ENCODE measurements at regions not wholly inside any gene's neighbourhood (a gene's known extent, or its start where the extent isn't known, plus 50 kb on each side); places are given as distances from the start of the nearest gene placed in this dataset.

DNA sequence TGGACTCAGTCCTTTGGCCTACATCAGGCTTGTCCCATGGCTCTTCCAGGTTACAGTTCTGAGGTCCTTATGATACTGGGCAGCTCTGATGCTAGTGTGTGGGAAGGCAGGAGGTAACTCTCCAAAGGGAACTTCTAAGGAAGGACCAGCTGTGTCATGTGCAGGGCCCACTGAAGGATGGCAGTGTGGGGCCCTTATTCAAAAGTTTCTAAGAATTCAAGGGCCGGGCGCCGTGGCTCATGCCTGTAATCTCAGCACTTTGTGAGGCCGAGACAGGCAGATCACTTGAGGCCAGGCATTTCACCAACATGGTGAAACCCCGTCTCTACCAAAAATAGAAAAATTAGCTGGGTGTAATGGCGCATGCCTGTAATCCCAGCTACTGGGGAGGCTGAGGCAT is 254.2 kb upstream of the HABP2 start:
- WGBS, 4 donors, result 96 to 100% (median 97%) methylated on average over 1 to 6 of the region's 6 CpGs
- no peaks in the 10 kb centered on the region for H3K9me3 ChIP-seq (replicated peaks in 1 of 3)
- H3K27ac ChIP-seq, result no peak overlapping the region
- no peaks in the 10 kb centered on the region for H3K27me3 ChIP-seq
- intact Hi-C loops (cut with DNase I), result no loop called here
- no peak for TF ChIP-seq POLR2A (IDR thresholded peaks at IDR 0.05)
- TF ChIP-seq CTCF (IDR thresholded peaks at IDR 0.05), result no peak
- no peaks in the 10 kb centered on the region for H3K4me1 ChIP-seq (replicated peaks in 1 of 2)
- DNase-seq, result no peak
- no peaks in the 10 kb centered on the region for H3K36me3 ChIP-seq (replicated peaks in 1 of 2)
- no peak overlapping the region for H3K4me3 ChIP-seq

GRCh38 chr10:113300201-113300600 is 252.7 kb upstream of the HABP2 start:
- H3K4me1 ChIP-seq (replicated peaks in 1 of 2), result no peaks in the 10 kb centered on the region
- H3K4me3 ChIP-seq, result no peak overlapping the region
- TF ChIP-seq POLR2A (IDR thresholded peaks at IDR 0.05) (no peak), CTCF (IDR thresholded peaks at IDR 0.05) (no peak)
- H3K36me3 ChIP-seq (replicated peaks in 1 of 2), result no peaks in the 10 kb centered on the region
- H3K9me3 ChIP-seq (replicated peaks in 1 of 3), result no peaks in the 10 kb centered on the region
- intact Hi-C loops (cut with DNase I), result no loop called here
- DNase-seq, result no peak
- H3K27me3 ChIP-seq, result no peaks in the 10 kb centered on the region
- H3K27ac ChIP-seq, result no peak overlapping the region

GRCh38 chr10:113300617-113301016 is 252.2 kb upstream of the HABP2 start:
- TF ChIP-seq POLR2A (IDR thresholded peaks at IDR 0.05) (no peak), CTCF (IDR thresholded peaks at IDR 0.05) (no peak)
- 73 to 88% (median 80%) methylated on average over 3 of the region's 3 CpGs for WGBS, 4 donors
- H3K4me3 ChIP-seq, result no peak overlapping the region

GRCh38 chr10:113301342-113301984 is 251.4 kb upstream of the HABP2 start:
- H3K36me3 ChIP-seq (replicated peaks in 1 of 2), result no peaks in the 10 kb centered on the region
- TF ChIP-seq POLR2A (IDR thresholded peaks at IDR 0.05) (no peak), CTCF (IDR thresholded peaks at IDR 0.05) (no peak)
- no peaks in the 10 kb centered on the region for H3K27me3 ChIP-seq
- intact Hi-C loops (cut with DNase I), result no loop called here
- DNase-seq, result no peak
- H3K9me3 ChIP-seq (replicated peaks in 1 of 3), result no peaks in the 10 kb centered on the region
- 78 to 87% (median 83%) methylated on average over 7 of the region's 7 CpGs for WGBS, 4 donors
- no peak overlapping the region for H3K4me3 ChIP-seq
- no peaks in the 10 kb centered on the region for H3K4me1 ChIP-seq (replicated peaks in 1 of 2)
- H3K27ac ChIP-seq, result no peak overlapping the region

More at GRCh38 chr10:113300617-113301016, 252.2 kb upstream of the HABP2 start:
- no peaks in the 10 kb centered on the region for H3K4me1 ChIP-seq (replicated peaks in 1 of 2)
- no peak for DNase-seq
- H3K27ac ChIP-seq, result no peak overlapping the region
- no peaks in the 10 kb centered on the region for H3K9me3 ChIP-seq (replicated peaks in 1 of 3)
- H3K27me3 ChIP-seq, result no peaks in the 10 kb centered on the region
- intact Hi-C loops (cut with DNase I), result no loop called here
- H3K36me3 ChIP-seq (replicated peaks in 1 of 2), result no peaks in the 10 kb centered on the region
